GM21723 (cell line): ENCODE measurements at regions not wholly inside any gene's neighbourhood (a gene's known extent, or its start where the extent isn't known, plus 50 kb on each side); places are given as distances from the start of the nearest gene placed in this dataset.
A peak's percentile ranks its signal among the peaks of the same experiment; 100 is the strongest.

Experiments
- ATAC-seq: cut with Tn5 transposase; IDR thresholded peaks from one replicate; pipeline ENCODE4 v1.9.1; 2021; ENCODE audit warnings: mild to moderate bottlenecking, moderate library complexity; ENCODE audit not compliant: unreplicated experiment

GRCh38 chr4:180634306-180634705, 1608.9 kb upstream of the TENM3 start:
- ATAC-seq: no peak

- ATAC-seq: no peak
These were observed 1607.9 kb upstream of the TENM3 start for GRCh38 chr4:180635281-180635680.

GRCh38 chr4:180636696-180637404, 1606.4 kb upstream of the TENM3 start:
- no peak for ATAC-seq

- no peak for ATAC-seq
These were observed 1605.6 kb upstream of the TENM3 start for GRCh38 chr4:180637616-180638015.

GRCh38 chr4:180640193-180640592, 1603.0 kb upstream of the TENM3 start:
- no peak for ATAC-seq

- no peak for ATAC-seq
These were observed 1601.7 kb upstream of the TENM3 start for GRCh38 chr4:180641495-180641894.

GRCh38 chr4:180642732-180643131, 1600.5 kb upstream of the TENM3 start:
- ATAC-seq: no peak

GRCh38 chr4:180650273-180650672, 1592.9 kb upstream of the TENM3 start:
- no peak for ATAC-seq

GRCh38 chr4:180652533-180652932, 1590.7 kb upstream of the TENM3 start:
- ATAC-seq: no peak

GRCh38 chr4:180655886-180656285, 1587.3 kb upstream of the TENM3 start:
- no peak for ATAC-seq

GRCh38 chr4:180657881-180658280, 1585.3 kb upstream of the TENM3 start:
- no peak for ATAC-seq

GRCh38 chr4:180664766-180665368, 1578.3 kb upstream of the TENM3 start:
- peak; percentile 88 for ATAC-seq

GRCh38 chr4:180665481-180665880, 1577.7 kb upstream of the TENM3 start:
- ATAC-seq: no peak

GRCh38 chr4:180665994-180666824, 1577.0 kb upstream of the TENM3 start:
- peak; percentile 78 for ATAC-seq

- no peak for ATAC-seq
These were observed 1574.5 kb upstream of the TENM3 start for GRCh38 chr4:180668732-180669131.

GRCh38 chr4:180669680-180670079, 1573.5 kb upstream of the TENM3 start:
- ATAC-seq: no peak

GRCh38 chr4:180674619-180675358, 1568.4 kb upstream of the TENM3 start:
- no peak for ATAC-seq

GRCh38 chr4:180675359-180675650, 1567.9 kb upstream of the TENM3 start:
- ATAC-seq: no peak

- no peak for ATAC-seq
These were observed 1562.9 kb upstream of the TENM3 start for GRCh38 chr4:180680305-180680704.

- no peak for ATAC-seq
These were observed 1560.4 kb upstream of the TENM3 start for GRCh38 chr4:180682776-180683175.

- ATAC-seq: no peak
These were observed 1560.0 kb upstream of the TENM3 start for GRCh38 chr4:180683186-180683585.
